Uterus (tissue), 3 donors: ENCODE measurements at regions not wholly inside any gene's neighbourhood (a gene's known extent, or its start where the extent isn't known, plus 50 kb on each side); places are given as distances from the start of the nearest gene placed in this dataset.

Experiments used
- DNase-seq, 2 donors: peaks; one replicate each; pipeline ENCODE4 v3.0.0-alpha.2; 2019 to 2020
- H3K27ac ChIP-seq, 2 donors: fragments of 200-600 bp; sonication (generic); 1 replicate in 1 of 2; 2 replicates in 1 of 2; pipeline ENCODE4 v1.5.1; 2016 to 2018
- H3K27me3 ChIP-seq, 2 donors: fragments of 200-600 bp; sonication (generic); one replicate each; pipeline ENCODE4 v1.5.1; 2018 to 2019; ENCODE audit warnings: control low read depth in 1 of 2
- H3K36me3 ChIP-seq, 2 donors: fragments of 200-600 bp; sonication (generic); one replicate each; pipeline ENCODE4 v1.5.1; 2019; ENCODE audit warnings: control low read depth in 1 of 2
- H3K4me1 ChIP-seq, 2 donors: fragments of 200-600 bp; sonication (generic); one replicate each; pipeline ENCODE4 v1.5.1; 2018 to 2019; ENCODE audit warnings: control low read depth in 1 of 2
- H3K4me3 ChIP-seq, 2 donors: fragments of 200-600 bp; sonication (generic); 1 replicate in 1 of 2; 2 replicates in 1 of 2; pipeline ENCODE4 v1.5.1; 2018 to 2019; ENCODE audit warnings: mild to moderate bottlenecking in 1 of 2
- H3K9me3 ChIP-seq, 2 donors: fragments of 200-600 bp; sonication (generic); one replicate each; pipeline ENCODE4 v1.5.1; 2019; ENCODE audit warnings: control low read depth in 1 of 2
- POLR2A ChIP-seq, 2 donors: fragments of 450-650 bp; IDR thresholded peaks; one replicate each; pipeline ENCODE4 v1.6.1; 2016; ENCODE audit warnings: antibody characterized with exemption in 2 of 2, mild to moderate bottlenecking in 1 of 2, moderate library complexity in 1 of 2
- intact Hi-C: fragments of 100-400 bp; cut with DNase I; formaldehyde crosslinking; loops from one replicate; pipeline ENCODE4 v1.15.1; 2023; ENCODE audit warnings: low total_unique reads
- TF ChIP-seq, protein P1 (sequence below), 4 experiments: fragments of 200-600 bp in 2 of 4; fragments of 450-650 bp in 2 of 4; sonication (generic) in 2 of 4; IDR thresholded peaks; one replicate each; pipeline ENCODE4 v1.5.1; 2016 to 2019; ENCODE audit warnings: antibody characterized with exemption in 4 of 4, mild to moderate bottlenecking in 2 of 4, moderate library complexity in 1 of 4
- donor health status: DM: yes; HTN: yes; CAD: no.

DNA sequence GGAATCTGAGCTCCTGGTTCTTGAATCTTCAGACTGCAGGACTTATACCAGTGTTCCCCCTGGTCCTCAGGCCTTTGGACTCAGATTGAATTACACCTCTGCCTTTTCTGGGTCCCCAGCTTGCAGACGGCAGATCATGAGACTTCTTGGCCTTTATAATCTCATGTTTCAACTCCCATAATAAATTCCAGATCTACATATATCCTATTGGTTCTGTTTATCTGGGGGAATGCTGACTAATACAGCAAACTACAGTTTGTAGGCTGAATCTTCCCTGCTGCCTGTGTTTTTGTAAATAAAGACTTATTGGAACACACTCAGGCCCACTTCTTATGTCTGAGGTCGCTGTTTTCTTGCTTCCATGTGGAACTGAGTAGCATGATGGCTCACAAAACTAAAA, 184.7 kb downstream of the HDGFL1 start:
- Histone ChIP-seq H3K36me3 (no peaks in the 10 kb centered on the region), H3K9me3 (no peaks in the 10 kb centered on the region), H3K27me3 (no peaks in the 10 kb centered on the region), H3K27ac (no peak overlapping the region), H3K4me1 (no peaks in the 10 kb centered on the region), H3K4me3 (no peak overlapping the region)
- TF ChIP-seq POLR2A (IDR thresholded peaks at IDR 0.05): no peak
- TF ChIP-seq, protein P1, sequence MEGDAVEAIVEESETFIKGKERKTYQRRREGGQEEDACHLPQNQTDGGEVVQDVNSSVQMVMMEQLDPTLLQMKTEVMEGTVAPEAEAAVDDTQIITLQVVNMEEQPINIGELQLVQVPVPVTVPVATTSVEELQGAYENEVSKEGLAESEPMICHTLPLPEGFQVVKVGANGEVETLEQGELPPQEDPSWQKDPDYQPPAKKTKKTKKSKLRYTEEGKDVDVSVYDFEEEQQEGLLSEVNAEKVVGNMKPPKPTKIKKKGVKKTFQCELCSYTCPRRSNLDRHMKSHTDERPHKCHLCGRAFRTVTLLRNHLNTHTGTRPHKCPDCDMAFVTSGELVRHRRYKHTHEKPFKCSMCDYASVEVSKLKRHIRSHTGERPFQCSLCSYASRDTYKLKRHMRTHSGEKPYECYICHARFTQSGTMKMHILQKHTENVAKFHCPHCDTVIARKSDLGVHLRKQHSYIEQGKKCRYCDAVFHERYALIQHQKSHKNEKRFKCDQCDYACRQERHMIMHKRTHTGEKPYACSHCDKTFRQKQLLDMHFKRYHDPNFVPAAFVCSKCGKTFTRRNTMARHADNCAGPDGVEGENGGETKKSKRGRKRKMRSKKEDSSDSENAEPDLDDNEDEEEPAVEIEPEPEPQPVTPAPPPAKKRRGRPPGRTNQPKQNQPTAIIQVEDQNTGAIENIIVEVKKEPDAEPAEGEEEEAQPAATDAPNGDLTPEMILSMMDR (IDR thresholded peaks at IDR 0.05): no peak
- DNase-seq: no peak
- intact Hi-C loops: no loop called here

DNA sequence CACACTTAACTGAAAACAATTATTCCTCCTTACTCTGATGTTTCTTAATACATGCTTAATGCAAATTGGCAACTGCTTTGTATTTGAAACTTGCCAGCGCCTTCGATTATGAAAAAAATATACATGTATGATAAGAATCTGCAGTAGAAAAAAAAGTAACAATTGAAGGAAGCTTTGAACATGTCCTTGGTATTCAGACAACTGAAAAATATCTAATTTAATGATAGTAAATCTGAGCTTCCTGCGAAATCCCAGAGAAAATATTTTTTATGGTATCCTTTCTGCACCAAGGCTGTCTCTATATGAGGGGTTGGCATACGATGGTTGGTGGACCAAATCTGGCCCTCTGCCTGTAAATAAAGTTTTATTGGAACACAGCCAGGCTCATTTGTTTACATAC, 186.2 kb downstream of the HDGFL1 start:
- H3K4me3 ChIP-seq: no peak overlapping the region
- H3K4me1 ChIP-seq: no peaks in the 10 kb centered on the region
- TF ChIP-seq, protein P1 (IDR thresholded peaks at IDR 0.05): no peak
- TF ChIP-seq POLR2A (IDR thresholded peaks at IDR 0.05): no peak
- no peaks in the 10 kb centered on the region for H3K27me3 ChIP-seq
- no peak for DNase-seq
- intact Hi-C loops: no loop called here
- no peaks in the 10 kb centered on the region for H3K36me3 ChIP-seq
- no peaks in the 10 kb centered on the region for H3K9me3 ChIP-seq
- no peak overlapping the region for H3K27ac ChIP-seq

GRCh38 chr6:22756365-22756764, 187.0 kb downstream of the HDGFL1 start:
- Histone ChIP-seq H3K27ac (no peak overlapping the region), H3K4me3 (no peak overlapping the region), H3K36me3 (no peaks in the 10 kb centered on the region), H3K27me3 (no peaks in the 10 kb centered on the region), H3K4me1 (no peaks in the 10 kb centered on the region), H3K9me3 (no peaks in the 10 kb centered on the region)
- intact Hi-C loops: no loop called here
- TF ChIP-seq, protein P1 (IDR thresholded peaks at IDR 0.05): no peak
- TF ChIP-seq POLR2A (IDR thresholded peaks at IDR 0.05): no peak
- DNase-seq: no peak

DNA sequence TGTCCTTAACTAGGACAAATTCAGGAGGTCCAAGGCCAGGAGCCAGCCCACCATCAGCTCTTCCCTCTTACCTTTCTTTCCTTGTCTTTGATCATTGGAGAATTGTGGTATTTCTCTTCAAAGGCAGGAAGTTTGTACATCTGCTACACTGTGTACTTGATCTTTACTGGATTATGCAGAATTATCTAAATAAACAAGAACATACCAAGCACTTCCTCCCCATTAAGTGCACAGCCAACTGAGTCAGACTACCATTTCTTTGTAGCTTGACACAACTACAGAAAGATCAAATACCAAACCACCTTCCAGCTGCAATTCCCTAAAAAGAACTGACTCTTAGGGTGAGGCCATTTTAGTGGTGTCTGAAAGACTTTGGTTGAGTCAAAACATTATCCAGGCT, 195.1 kb downstream of the HDGFL1 start:
- no peaks in the 10 kb centered on the region for H3K36me3 ChIP-seq
- H3K4me1 ChIP-seq: no peaks in the 10 kb centered on the region
- no peak overlapping the region for H3K4me3 ChIP-seq
- intact Hi-C loops: no loop called here
- DNase-seq: no peak
- no peak overlapping the region for H3K27ac ChIP-seq
- TF ChIP-seq POLR2A (IDR thresholded peaks at IDR 0.05): no peak
- TF ChIP-seq, protein P1 (IDR thresholded peaks at IDR 0.05): no peak
- H3K27me3 ChIP-seq: no peaks in the 10 kb centered on the region
- no peaks in the 10 kb centered on the region for H3K9me3 ChIP-seq

DNA sequence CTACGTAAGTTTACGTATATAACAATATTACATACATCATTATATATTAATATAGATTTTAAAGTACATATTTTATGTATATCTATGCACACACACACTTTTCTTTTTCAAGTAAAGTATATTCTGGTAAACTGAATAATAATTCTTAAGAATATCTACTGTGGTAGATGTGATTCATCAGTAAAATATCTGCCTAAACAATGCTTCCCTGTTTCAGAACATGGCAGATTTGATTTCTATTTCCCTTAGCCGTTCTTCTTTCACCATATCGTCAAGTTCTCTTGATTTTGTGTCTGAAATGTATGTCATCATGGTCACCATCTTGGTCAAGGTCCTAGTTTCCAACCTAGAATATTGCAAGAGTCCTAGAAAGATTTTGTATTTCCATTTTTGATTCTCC, 195.6 kb downstream of the HDGFL1 start:
- Histone ChIP-seq H3K27ac (no peak overlapping the region), H3K36me3 (no peaks in the 10 kb centered on the region), H3K4me1 (no peaks in the 10 kb centered on the region), H3K4me3 (no peak overlapping the region), H3K9me3 (no peaks in the 10 kb centered on the region), H3K27me3 (no peaks in the 10 kb centered on the region)
- intact Hi-C loops: no loop called here
- DNase-seq: no peak
- no peak for TF ChIP-seq POLR2A (IDR thresholded peaks at IDR 0.05)

DNA sequence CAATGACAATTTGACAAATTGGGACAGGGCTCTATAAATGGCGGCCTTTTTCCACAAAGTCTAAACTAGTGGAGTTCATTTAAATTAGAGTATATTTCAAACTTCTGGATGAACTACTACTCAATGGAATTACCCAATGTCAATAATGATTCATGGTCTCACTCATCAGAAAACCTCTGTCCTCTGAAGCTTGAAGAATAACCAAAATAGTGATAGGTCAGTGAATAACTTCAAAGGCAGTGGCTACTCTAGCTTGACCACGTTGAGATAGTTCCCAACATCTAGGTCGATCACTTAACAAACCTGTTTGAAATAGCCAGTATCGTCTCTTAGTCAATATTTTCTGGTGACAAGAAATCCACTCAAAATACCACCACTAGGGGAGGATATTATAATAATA, 197.6 kb downstream of the HDGFL1 start:
- DNase-seq: no peak
- TF ChIP-seq, protein P1 (IDR thresholded peaks at IDR 0.05): no peak
- no peak for TF ChIP-seq POLR2A (IDR thresholded peaks at IDR 0.05)
- H3K4me1 ChIP-seq: no peaks in the 10 kb centered on the region
- no peaks in the 10 kb centered on the region for H3K36me3 ChIP-seq
- H3K27me3 ChIP-seq: no peaks in the 10 kb centered on the region
- intact Hi-C loops: no loop called here
- no peak overlapping the region for H3K4me3 ChIP-seq
- H3K9me3 ChIP-seq: no peaks in the 10 kb centered on the region
- no peak overlapping the region for H3K27ac ChIP-seq
